Left lobe of liver (tissue), 2 donors: ENCODE measurements at regions not wholly inside any gene's neighbourhood (a gene's known extent, or its start where the extent isn't known, plus 50 kb on each side); places are given as distances from the start of the nearest gene placed in this dataset.
"Not testable (repeated sequence)": the region's sequence is repeated elsewhere in the genome, so short reads cannot be mapped to it uniquely, and the experiment has no call there.

Source experiments
- ATAC-seq: fragments of 200-7000 bp; cut with Tn5 transposase; one replicate; pipeline ENCODE4 v1.9.1; 2020; ENCODE audit warnings: mild to moderate bottlenecking, moderate library complexity
- DNase-seq: peaks from one replicate; pipeline ENCODE4 v3.0.0-alpha.2; 2020; ENCODE audit warnings: low spot score
- donor health status: DM: no; HTN: no; CAD: no; lungs with moderate emphysema.
- donor health status: DM: no; HTN: yes; CAD: no.

GRCh38 chr16:86222547-86222946 lies 287.8 kb upstream of the FOXF1 start:
- DNase-seq (no peak), ATAC-seq (no peak)

- ATAC-seq = no peak
- no peak for DNase-seq
Measured at GRCh38 chr16:86222965-86223551, 287.3 kb upstream of the FOXF1 start.

GRCh38 chr16:86224126-86224525 lies 286.2 kb upstream of the FOXF1 start:
- no peak for ATAC-seq
- DNase-seq = no peak

- no peak for DNase-seq
- ATAC-seq = no peak
Measured at GRCh38 chr16:86224629-86225028, 285.7 kb upstream of the FOXF1 start.

GRCh38 chr16:86225905-86226371 lies 284.4 kb upstream of the FOXF1 start:
- no peak for DNase-seq
- no peak for ATAC-seq

- ATAC-seq (no peak), DNase-seq (no peak)
Measured at GRCh38 chr16:86227041-86227440, 283.3 kb upstream of the FOXF1 start.

GRCh38 chr16:86227801-86228200 lies 282.5 kb upstream of the FOXF1 start:
- ATAC-seq = no peak
- DNase-seq = no peak

GRCh38 chr16:86228713-86229112 lies 281.6 kb upstream of the FOXF1 start:
- DNase-seq = no peak

GRCh38 chr16:86229283-86229682 lies 281.0 kb upstream of the FOXF1 start:
- ATAC-seq = no peak
- no peak for DNase-seq

More at GRCh38 chr16:86228713-86229112, 281.6 kb upstream of the FOXF1 start:
- ATAC-seq = no peak

- DNase-seq (peak; percentile 22), ATAC-seq (no peak)
Measured at GRCh38 chr16:86229866-86230656, 280.3 kb upstream of the FOXF1 start.

- ATAC-seq (no peak), DNase-seq (peak; percentile 33)
Measured at GRCh38 chr16:86231321-86231995, 278.9 kb upstream of the FOXF1 start.

GRCh38 chr16:86231996-86232350 lies 278.4 kb upstream of the FOXF1 start:
- ATAC-seq = no peak
- no peak for DNase-seq

GRCh38 chr16:86232496-86232895 lies 277.8 kb upstream of the FOXF1 start:
- ATAC-seq (no peak), DNase-seq (peak; percentile 30)

- DNase-seq = peak; percentile 34
- ATAC-seq = not testable (repeated sequence)
Measured at GRCh38 chr16:86233506-86233905, 276.8 kb upstream of the FOXF1 start.

GRCh38 chr16:86239381-86239780 lies 270.9 kb upstream of the FOXF1 start:
- no peak for ATAC-seq
- no peak for DNase-seq

GRCh38 chr16:86240716-86241363 lies 269.5 kb upstream of the FOXF1 start:
- DNase-seq (no peak), ATAC-seq (no peak)

GRCh38 chr16:86241681-86242080 lies 268.6 kb upstream of the FOXF1 start:
- ATAC-seq (no peak), DNase-seq (no peak)

- DNase-seq (no peak), ATAC-seq (no peak)
Measured at GRCh38 chr16:86242244-86243122, 267.8 kb upstream of the FOXF1 start.

GRCh38 chr16:86243123-86243473 lies 267.2 kb upstream of the FOXF1 start:
- ATAC-seq (no peak), DNase-seq (no peak)

GRCh38 chr16:86243571-86244154 lies 266.7 kb upstream of the FOXF1 start:
- DNase-seq (no peak), ATAC-seq (no peak)
